H9 (cell line): ENCODE measurements at regions not wholly inside any gene's neighbourhood (a gene's known extent, or its start where the extent isn't known, plus 50 kb on each side); places are given as distances from the start of the nearest gene placed in this dataset.

Experiments used
- DNase-seq: peaks from one replicate; pipeline ENCODE4 v3.0.0-alpha.2; 2017
- H2AFZ ChIP-seq: one replicate; pipeline ENCODE4 v1.6.1; 2013; ENCODE audit warnings: mild to moderate bottlenecking, low read length, control low read depth, moderate library complexity
- H2AK5ac ChIP-seq: 2 replicates; pipeline ENCODE4 v1.6.1; 2013; ENCODE audit warnings: low read length, control low read depth, mixed read lengths; ENCODE audit not compliant: insufficient read length
- H2BK120ac ChIP-seq: one replicate; pipeline ENCODE4 v1.6.1; 2013; ENCODE audit warnings: low read depth, mild to moderate bottlenecking, low read length, control low read depth, inconsistent platforms; ENCODE audit not compliant: poor library complexity, severe bottlenecking
- H2BK12ac ChIP-seq: 2 replicates; pipeline ENCODE4 v1.6.1; 2013; ENCODE audit warnings: low read length, control low read depth, mixed read lengths, low read depth; ENCODE audit not compliant: insufficient read length
- H2BK15ac ChIP-seq: 2 replicates; pipeline ENCODE4 v1.6.1; 2013; ENCODE audit warnings: low read depth, low read length, control low read depth
- H2BK20ac ChIP-seq: one replicate; pipeline ENCODE4 v1.6.1; 2013; ENCODE audit warnings: low read depth, mild to moderate bottlenecking, low read length, control low read depth, inconsistent platforms; ENCODE audit not compliant: poor library complexity, severe bottlenecking
- H2BK5ac ChIP-seq: 2 replicates; pipeline ENCODE4 v1.6.1; 2013; ENCODE audit warnings: low read length, control low read depth, mixed read lengths; ENCODE audit not compliant: insufficient read length
- H3K14ac ChIP-seq: 2 replicates; pipeline ENCODE4 v1.6.1; 2013; ENCODE audit warnings: low read length, control low read depth; ENCODE audit not compliant: insufficient read depth
- H3K18ac ChIP-seq: 2 replicates; pipeline ENCODE4 v1.6.1; 2013; ENCODE audit warnings: low read depth, mild to moderate bottlenecking, mixed read lengths, low read length, control low read depth; ENCODE audit not compliant: insufficient read length
- H3K23ac ChIP-seq: 2 replicates; pipeline ENCODE4 v1.6.1; 2013; ENCODE audit warnings: low read length, control low read depth, mixed read lengths, low read depth; ENCODE audit not compliant: insufficient read length
- H3K23me2 ChIP-seq: 2 replicates; pipeline ENCODE4 v1.6.1; 2013; ENCODE audit warnings: low read depth, mild to moderate bottlenecking, mixed read lengths, low read length, control low read depth; ENCODE audit not compliant: insufficient read length, poor library complexity, severe bottlenecking
- H3K27ac ChIP-seq: 2 replicates; pipeline ENCODE4 v1.5.1; 2013; ENCODE audit warnings: low read length, control low read depth, mixed read lengths, low read depth; ENCODE audit not compliant: insufficient read length
- H3K27me3 ChIP-seq: 2 replicates; pipeline ENCODE4 v1.6.1; 2013; ENCODE audit warnings: low read length, control low read depth, inconsistent platforms; ENCODE audit not compliant: insufficient read depth
- H3K4ac ChIP-seq: 2 replicates; pipeline ENCODE4 v1.6.1; 2013; ENCODE audit warnings: low read depth, mild to moderate bottlenecking, control low read depth, inconsistent platforms, low read length, moderate library complexity
- H3K4me1 ChIP-seq: 2 replicates; pipeline ENCODE4 v1.6.1; 2013; ENCODE audit warnings: low read length, control low read depth, inconsistent platforms; ENCODE audit not compliant: insufficient read depth
- H3K4me2 ChIP-seq: 2 replicates; pipeline ENCODE4 v1.6.1; 2013; ENCODE audit warnings: low read length, control low read depth, mixed read lengths; ENCODE audit not compliant: insufficient read length, insufficient read depth
- H3K56ac ChIP-seq: 2 replicates; pipeline ENCODE4 v1.6.1; 2013; ENCODE audit warnings: low read depth, mild to moderate bottlenecking, mixed read lengths, low read length, control low read depth; ENCODE audit not compliant: insufficient read length
- H3K79me1 ChIP-seq: 2 replicates; pipeline ENCODE4 v1.6.1; 2013; ENCODE audit warnings: low read depth, mild to moderate bottlenecking, moderate library complexity, low read length, control low read depth, inconsistent platforms; ENCODE audit not compliant: insufficient read depth, poor library complexity, severe bottlenecking
- H3K79me2 ChIP-seq: 2 replicates; pipeline ENCODE4 v1.6.1; 2013; ENCODE audit warnings: low read length, control low read depth, inconsistent platforms; ENCODE audit not compliant: insufficient read depth
- H3K9ac ChIP-seq: 2 replicates; pipeline ENCODE4 v1.6.1; 2013; ENCODE audit warnings: low read length, control low read depth, mixed read lengths; ENCODE audit not compliant: insufficient read length; ENCODE audit errors: extremely low read depth
- H3K9me3 ChIP-seq: one replicate; pipeline ENCODE4 v1.6.1; 2013; ENCODE audit warnings: low read depth, low read length, inconsistent platforms; ENCODE audit not compliant: control insufficient read depth
- H3T11ph ChIP-seq: one replicate; pipeline ENCODE4 v1.6.1; 2013; ENCODE audit warnings: mild to moderate bottlenecking, low read length, control low read depth, inconsistent platforms
- H4K20me1 ChIP-seq: one replicate; pipeline ENCODE4 v1.6.1; 2013; ENCODE audit not compliant: control insufficient read depth, insufficient read length, insufficient read depth
- H4K5ac ChIP-seq: 2 replicates; pipeline ENCODE4 v1.6.1; 2013; ENCODE audit warnings: low read depth, mild to moderate bottlenecking, mixed read lengths, low read length, control low read depth; ENCODE audit not compliant: insufficient read length
- H4K8ac ChIP-seq: replicated peaks from 2 replicates; pipeline ENCODE4 v1.6.1; 2013; ENCODE audit warnings: low read length, control low read depth, mixed read lengths, low read depth; ENCODE audit not compliant: insufficient read length
- H4K91ac ChIP-seq: 2 replicates; pipeline ENCODE4 v1.6.1; 2013; ENCODE audit warnings: low read depth, mild to moderate bottlenecking, moderate library complexity, mixed read lengths, low read length, control low read depth; ENCODE audit not compliant: insufficient read length
- H3K27ac Mint-ChIP-seq, 3 experiments: 2 replicates in 2 of 3; 3 replicates in 1 of 3; pipeline ENCODE4 v1.8.0; 2020 to 2021; ENCODE audit warnings: mixed read lengths in 3 of 3, mild to moderate bottlenecking in 1 of 3, moderate library complexity in 1 of 3
- H3K27me3 Mint-ChIP-seq: 2 replicates; pipeline ENCODE4 v1.8.0; 2021; ENCODE audit warnings: low read depth, mild to moderate bottlenecking, moderate library complexity, mixed read lengths
- H3K36me3 Mint-ChIP-seq, 3 experiments: 2 replicates in 2 of 3; 3 replicates in 1 of 3; pipeline ENCODE4 v1.8.0; 2020 to 2021; ENCODE audit warnings: low read depth in 3 of 3, mixed read lengths in 3 of 3; ENCODE audit not compliant: insufficient read depth in 1 of 3
- H3K4me1 Mint-ChIP-seq, 2 experiments: 2 replicates each; pipeline ENCODE4 v1.8.0; 2020; ENCODE audit warnings: mixed read lengths in 2 of 2
- H3K4me3 Mint-ChIP-seq, 2 experiments: 2 replicates in 1 of 2; 3 replicates in 1 of 2; pipeline ENCODE4 v1.8.0; 2020 to 2021; ENCODE audit warnings: mild to moderate bottlenecking in 2 of 2, mixed read lengths in 2 of 2, moderate library complexity in 1 of 2
- H3K9me3 Mint-ChIP-seq, 2 experiments: 2 replicates in 1 of 2; 3 replicates in 1 of 2; pipeline ENCODE4 v1.8.0; 2020; ENCODE audit warnings: mild to moderate bottlenecking in 2 of 2, mixed read lengths in 2 of 2, moderate library complexity in 1 of 2
- WGBS: extraction: QIAGEN DNeasy Blood & Tissue Kit; methylation state at CpG from one replicate; pipeline ENCODE4 v1.1.7; 2013; ENCODE audit warnings: missing lambda C conversion rate, low lambda C conversion rate, mixed read lengths; ENCODE audit not compliant: insufficient read length; ENCODE audit errors: extremely low coverage; 5-methylcytosine and 5-hydroxymethylcytosine counted together
- TF ChIP-seq, protein P1 (sequence below): fragments of 200-600 bp; sonication (generic); conservative IDR thresholded peaks from 3 replicates; pipeline ENCODE4 v1.8.0; 2021; ENCODE audit warnings: antibody characterized with exemption, mild to moderate bottlenecking

DNA sequence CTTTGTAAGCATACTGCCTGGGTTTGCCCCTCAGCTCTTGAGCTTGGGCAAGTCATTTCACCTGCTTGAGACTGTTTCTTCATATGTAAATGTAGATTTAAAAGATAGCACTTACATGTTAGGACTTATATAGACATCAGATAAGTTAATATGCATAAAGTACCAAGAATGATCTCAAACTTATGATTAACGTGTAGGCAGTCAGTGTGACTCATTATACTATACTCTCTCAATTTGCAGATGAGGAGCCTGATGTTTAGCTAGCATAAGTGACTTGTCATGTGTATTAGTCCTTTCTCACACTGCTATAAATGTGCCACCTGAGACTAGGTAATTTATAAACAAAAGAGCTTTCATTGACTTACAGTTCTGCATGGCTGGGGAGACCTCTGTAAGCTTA lies 690.5 kb downstream of the KCNJ2 start:
- Histone ChIP-seq H3K9ac (no peak overlapping the region), H3K56ac (no peak overlapping the region), H2BK120ac (no peak overlapping the region), H2BK15ac (no peak overlapping the region), H2BK5ac (no peak overlapping the region), H3K4ac (no peak overlapping the region), H2BK12ac (no peak overlapping the region), H3K4me2 (no peak overlapping the region), H3K4me1 (no peaks in the 10 kb centered on the region), H2BK20ac (no peak overlapping the region), H3T11ph (no peak overlapping the region), H3K14ac (no peak overlapping the region), H2AFZ (no peak overlapping the region), H3K27me3 (no peaks in the 10 kb centered on the region), H3K27ac (no peak overlapping the region), H2AK5ac (no peak overlapping the region), H4K5ac (no peak overlapping the region), H3K23ac (no peak overlapping the region), H3K18ac (no peak overlapping the region), H4K8ac (no peak overlapping the region), H3K23me2 (no peaks in the 10 kb centered on the region), H4K91ac (no peak overlapping the region), H4K20me1 (no peaks in the 10 kb centered on the region), H3K79me2 (no peaks in the 10 kb centered on the region), H3K9me3 (peaks cover 5% of the 10 kb centered on the region), H3K79me1 (no peaks in the 10 kb centered on the region)
- H3K9me3 Mint-ChIP-seq: peaks cover 36 to 45% of the 10 kb centered on the region in 2 experiments
- no peak overlapping the region for H3K27ac Mint-ChIP-seq
- H3K4me3 Mint-ChIP-seq: no peak overlapping the region
- no peak for DNase-seq
- TF ChIP-seq, protein P1, sequence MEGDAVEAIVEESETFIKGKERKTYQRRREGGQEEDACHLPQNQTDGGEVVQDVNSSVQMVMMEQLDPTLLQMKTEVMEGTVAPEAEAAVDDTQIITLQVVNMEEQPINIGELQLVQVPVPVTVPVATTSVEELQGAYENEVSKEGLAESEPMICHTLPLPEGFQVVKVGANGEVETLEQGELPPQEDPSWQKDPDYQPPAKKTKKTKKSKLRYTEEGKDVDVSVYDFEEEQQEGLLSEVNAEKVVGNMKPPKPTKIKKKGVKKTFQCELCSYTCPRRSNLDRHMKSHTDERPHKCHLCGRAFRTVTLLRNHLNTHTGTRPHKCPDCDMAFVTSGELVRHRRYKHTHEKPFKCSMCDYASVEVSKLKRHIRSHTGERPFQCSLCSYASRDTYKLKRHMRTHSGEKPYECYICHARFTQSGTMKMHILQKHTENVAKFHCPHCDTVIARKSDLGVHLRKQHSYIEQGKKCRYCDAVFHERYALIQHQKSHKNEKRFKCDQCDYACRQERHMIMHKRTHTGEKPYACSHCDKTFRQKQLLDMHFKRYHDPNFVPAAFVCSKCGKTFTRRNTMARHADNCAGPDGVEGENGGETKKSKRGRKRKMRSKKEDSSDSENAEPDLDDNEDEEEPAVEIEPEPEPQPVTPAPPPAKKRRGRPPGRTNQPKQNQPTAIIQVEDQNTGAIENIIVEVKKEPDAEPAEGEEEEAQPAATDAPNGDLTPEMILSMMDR: no peak
- H3K36me3 Mint-ChIP-seq: peaks cover 21 to 36% (median 27%) of the 10 kb centered on the region in 3 experiments
- H3K27me3 Mint-ChIP-seq: no peaks in the 10 kb centered on the region
- no CpG with 5 or more reads among the region's 1 CpG for WGBS
- H3K4me1 Mint-ChIP-seq: peaks cover 0 to 8% of the 10 kb centered on the region in 2 experiments; a peak in 1 of 4 replicates
